ENCODE measurements at regions not wholly inside any gene's neighbourhood (a gene's known extent, or its start where the extent isn't known, plus 50 kb on each side); places are given as distances from the start of the nearest gene placed in this dataset.
"Not testable (repeated sequence)": the region's sequence is repeated elsewhere in the genome, so short reads cannot be mapped to it uniquely, and the experiment has no call there.

GRCh38 chr13:26483546-26483945, 73.9 kb upstream of the WASF3 start:
- no peak for DNase-seq (ENCODE audit: low spot score)

DNA sequence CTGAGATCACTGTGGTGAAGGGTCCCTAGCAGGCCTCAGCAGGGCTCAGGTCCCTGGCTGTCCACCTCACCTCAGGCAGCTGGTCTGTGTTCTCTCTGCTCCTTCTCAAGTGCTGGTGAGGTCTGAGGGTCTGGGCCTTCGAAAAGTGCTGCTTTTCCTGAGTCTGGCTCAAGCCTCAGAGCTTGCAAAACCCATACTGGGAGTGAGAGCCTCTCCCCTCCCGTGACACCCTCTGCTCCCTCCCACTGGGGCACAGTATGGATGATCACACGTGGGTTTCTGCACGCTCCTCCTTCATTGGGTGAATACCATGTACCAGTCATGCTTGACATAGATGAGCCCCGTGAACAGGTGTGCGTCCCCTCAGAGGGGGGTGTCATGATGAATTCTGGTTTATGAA, 73.3 kb upstream of the WASF3 start:
- DNase-seq (ENCODE audit: low spot score), result no peak

GRCh38 chr13:26485288-26485687, 72.2 kb upstream of the WASF3 start:
- DNase-seq (ENCODE audit: low spot score), result no peak

DNA sequence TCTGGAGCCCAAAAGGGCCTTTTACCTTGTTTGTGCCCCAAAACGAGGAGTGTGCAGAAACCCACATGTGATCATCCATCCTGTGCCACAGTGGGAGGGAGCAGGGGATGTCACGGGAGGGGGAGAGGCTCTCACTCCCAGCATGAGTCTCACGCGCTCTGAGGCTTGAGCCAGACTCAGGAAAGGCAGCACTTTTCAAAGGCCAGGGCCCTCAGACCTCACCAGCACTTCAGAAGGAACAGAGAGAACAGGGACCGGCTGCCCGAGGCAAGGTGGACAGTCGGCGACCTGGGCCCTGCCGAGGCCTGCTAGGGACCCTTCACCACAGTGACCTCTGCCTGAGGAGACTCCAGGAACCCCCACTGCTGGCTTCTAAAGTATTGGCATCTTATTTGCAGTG, 71.7 kb upstream of the WASF3 start:
- DNase-seq (ENCODE audit: low spot score), result no peak

DNA sequence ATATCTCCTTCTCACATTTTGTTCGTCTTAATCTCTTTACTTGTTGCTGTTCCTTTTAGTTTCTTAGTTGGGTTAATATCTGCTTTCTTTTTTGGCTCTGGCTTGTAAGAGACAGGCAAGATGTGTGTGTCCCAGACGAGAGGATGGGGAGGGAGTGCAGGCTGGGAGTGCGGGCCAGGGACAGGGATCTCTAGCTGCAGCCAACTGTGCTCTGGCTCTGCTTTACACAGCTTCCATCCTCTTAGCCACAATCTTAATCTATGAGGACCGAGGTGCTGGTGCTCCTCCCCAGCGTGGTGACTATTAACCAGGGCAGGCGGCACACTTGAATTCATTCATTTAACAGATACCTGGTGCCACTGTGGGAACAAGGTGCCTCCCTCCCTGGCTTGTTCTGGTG, 70.9 kb upstream of the WASF3 start:
- no peak for DNase-seq (ENCODE audit: low spot score)

DNA sequence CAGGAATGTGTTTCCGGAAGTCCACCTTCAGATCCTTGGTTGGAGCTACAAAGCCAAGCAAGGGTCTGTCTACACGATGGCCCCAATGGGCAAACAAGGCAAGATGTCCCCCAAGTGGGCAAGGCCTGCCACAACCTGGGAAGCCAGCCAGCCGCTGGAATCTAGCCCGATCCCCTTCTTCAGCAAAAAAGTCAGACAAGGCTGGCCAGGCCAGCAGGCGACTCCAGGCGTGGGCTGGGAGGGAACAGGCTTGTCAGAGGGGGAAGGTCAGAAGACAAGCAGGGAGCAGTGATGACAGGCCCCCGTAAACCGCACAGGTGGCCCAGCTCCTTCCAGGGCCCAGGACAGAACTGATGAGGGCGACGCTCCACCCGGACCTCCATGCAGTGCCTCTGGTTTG, 69.7 kb upstream of the WASF3 start:
- DNase-seq (ENCODE audit: low spot score), result no peak

DNA sequence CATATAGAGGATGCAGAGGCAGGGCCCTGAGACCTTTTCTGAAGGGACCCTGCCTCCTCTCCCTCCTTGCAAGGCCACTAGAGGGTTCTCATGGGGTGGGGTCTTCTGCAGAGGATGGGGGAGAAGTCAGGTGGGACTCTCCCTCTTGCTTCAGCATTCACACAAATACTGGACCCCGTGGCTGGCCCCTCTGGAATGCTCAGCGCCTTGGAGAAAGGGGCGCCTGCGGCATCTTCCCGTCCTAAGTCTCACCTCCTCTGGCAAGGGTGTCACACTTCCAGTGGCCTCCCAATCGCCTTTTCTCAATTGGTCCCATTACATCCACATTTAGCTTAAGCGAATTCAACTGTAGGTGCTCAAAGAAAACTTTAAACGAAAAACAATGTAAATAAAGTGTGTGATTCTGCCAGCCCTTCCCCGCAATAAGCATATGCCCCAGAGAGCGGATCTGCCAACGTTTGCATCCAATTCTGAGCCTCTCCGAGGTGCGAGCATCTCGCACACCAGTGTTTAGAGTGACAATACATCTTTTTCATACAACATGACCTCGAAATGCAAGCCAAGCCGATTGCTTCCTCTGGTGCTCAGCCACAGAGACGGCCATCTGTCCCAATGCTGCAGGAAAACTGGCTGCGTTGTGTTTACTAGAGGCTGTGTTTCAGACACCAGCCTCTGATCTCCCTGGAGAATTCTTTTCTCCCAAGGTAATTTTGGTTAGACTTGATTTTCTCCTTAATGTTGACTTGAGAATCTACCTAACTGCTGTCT, 69.1 kb upstream of the WASF3 start:
- DNase-seq (ENCODE audit: low spot score), result no peak

- DNase-seq (ENCODE audit: low spot score), result not testable (repeated sequence)
Observed at GRCh38 chr13:26492301-26492700, 65.2 kb upstream of the WASF3 start.

DNA sequence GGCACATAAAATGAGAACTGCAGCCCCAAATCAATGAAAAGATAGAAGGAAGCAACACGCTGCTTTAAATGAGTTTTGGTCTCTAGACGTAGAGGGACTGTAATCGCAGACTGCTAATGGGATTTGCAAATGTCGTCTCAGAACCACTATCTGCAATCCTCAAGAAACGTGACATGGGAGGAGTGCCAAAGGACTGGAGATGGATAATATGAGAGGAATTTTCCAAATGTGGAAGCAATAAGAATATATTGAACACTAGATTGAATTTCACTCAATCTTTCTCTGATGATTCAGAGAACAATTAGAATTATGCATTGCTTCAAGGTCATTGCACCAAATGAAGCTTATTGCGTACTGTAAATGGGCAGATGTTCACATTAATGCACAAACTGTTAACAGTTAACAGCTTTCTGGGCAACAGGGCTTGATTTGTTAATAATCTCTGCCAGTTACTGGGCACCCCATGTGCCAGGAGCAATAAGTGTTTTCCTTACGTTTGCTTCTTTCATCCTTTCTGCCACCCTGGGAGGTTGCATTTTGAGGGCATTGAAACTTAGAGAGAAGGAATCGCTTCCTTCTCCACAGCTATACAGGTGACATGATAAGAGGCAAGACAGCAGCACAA, 62.8 kb upstream of the WASF3 start:
- no peak for DNase-seq (ENCODE audit: low spot score)

DNA sequence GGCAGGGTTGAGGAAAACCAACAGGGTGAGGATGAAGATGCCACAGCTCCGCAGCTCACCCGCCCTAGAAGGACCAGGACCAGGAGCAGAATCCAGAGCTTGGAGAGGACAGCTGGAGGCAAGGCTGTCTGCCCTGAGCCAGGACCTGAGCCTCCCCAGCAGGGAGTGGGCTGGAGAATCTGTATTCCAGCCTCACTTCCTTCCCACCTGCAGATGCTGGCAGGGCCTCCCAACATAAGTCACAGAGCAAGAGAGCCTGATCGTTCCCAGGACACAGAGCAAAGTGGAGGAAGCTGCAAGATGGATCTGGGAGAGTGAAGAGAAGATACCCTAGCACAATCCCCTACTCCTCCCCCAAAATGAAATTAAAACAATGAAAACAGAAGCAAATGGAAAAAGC, 61.7 kb upstream of the WASF3 start:
- DNase-seq (ENCODE audit: low spot score), result no peak

GRCh38 chr13:26497968-26498511, 59.4 kb upstream of the WASF3 start:
- no peak for DNase-seq (ENCODE audit: low spot score)

DNA sequence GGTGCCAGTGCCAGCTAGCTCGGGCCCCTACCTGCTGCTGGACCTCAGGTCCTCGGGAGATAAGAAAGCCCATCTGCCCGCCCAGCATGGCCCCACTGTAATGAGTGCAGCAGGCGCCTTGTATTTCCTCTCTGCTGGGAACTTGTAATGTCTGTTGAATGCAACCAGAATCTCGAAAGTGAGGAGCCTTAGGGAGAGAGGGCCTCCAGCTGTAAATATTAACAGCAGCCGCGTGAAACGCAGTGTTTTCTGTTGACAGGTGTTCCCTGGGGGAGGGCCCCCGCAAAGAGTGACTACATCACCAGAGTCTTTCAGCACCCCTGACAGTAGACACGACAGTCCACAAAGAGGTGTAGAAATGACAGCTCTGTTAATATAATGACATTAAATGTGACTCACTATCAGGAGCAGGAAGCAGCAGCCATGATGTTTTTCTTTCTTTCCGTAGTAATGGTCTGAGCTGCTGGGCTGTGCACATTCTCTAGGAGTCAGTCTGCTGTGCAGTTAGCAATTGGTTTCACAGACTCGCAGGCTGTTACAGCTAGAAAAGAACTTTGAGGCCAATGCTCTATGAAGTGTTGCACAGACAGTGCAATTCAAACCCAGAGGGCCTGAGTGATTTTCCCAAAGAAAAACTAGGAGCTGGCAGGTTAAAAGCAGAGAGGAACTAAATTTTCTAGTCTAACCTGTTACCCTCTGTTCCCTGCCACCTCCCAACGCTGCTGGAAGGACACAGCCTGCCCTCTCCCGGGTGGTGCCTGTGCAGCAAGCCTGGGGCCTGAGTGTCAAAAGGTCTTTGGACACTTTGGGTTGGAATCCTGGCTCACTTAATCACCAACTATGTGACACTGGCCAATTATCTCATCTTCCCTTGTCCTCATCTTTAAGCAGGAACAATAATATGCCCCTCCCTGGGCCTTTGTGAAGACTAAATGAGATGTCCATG, 58.6 kb upstream of the WASF3 start:
- DNase-seq (ENCODE audit: low spot score), result no peak

- no peak for DNase-seq (ENCODE audit: low spot score)
Observed at GRCh38 chr13:26500618-26501320, 56.7 kb upstream of the WASF3 start.

GRCh38 chr13:26501641-26502040, 55.8 kb upstream of the WASF3 start:
- no peak for DNase-seq (ENCODE audit: low spot score)

- DNase-seq (ENCODE audit: low spot score), result no peak
Observed at GRCh38 chr13:26502826-26503225, 54.7 kb upstream of the WASF3 start.

GRCh38 chr13:26503826-26504594, 53.5 kb upstream of the WASF3 start:
- no peak for DNase-seq (ENCODE audit: low spot score)

Data from HuH-7 (cell line).